ENCODE measurements at regions not wholly inside any gene's neighbourhood (a gene's known extent, or its start where the extent isn't known, plus 50 kb on each side); places are given as distances from the start of the nearest gene placed in this dataset.

DNA sequence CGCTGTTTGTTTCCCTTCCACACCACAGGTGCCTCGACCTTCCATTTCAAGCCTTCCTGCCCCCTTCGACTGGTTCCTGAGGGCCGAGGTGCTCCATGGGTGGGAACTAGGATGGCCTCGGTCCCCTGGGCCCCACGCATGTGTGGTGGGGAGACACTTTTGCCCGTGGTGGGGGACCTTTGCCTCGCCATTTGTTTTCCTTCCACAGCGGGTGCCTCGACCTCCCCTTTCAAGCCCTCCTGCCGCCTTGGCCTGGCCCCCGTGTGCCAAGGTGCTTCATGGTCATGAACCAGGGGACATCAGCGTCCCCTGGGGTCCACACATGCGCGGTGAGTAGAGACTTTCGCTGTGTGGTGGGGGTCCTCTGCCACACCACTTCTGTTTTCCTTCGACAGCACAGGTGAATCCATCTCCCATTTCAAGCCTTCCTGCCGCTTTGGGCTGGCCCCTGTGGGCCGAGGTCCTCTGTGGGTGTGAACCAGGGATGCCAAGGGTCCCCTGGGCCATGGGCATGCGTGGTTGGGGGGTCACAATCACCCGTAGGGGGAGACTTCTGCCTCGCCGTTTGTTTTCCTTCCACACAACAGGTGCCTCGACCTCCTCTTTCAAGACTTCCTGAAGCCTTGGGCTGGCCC is 364.4 kb downstream of the ALG10 start:
- DNase-seq, result no peak

- no peak for DNase-seq
These were observed 365.7 kb downstream of the ALG10 start for GRCh38 chr12:34387711-34388635.

GRCh38 chr12:34388636-34389377 is 366.5 kb downstream of the ALG10 start:
- no peak for DNase-seq

GRCh38 chr12:34389378-34390170 is 367.3 kb downstream of the ALG10 start:
- no peak for DNase-seq

GRCh38 chr12:34390171-34390841 is 368.0 kb downstream of the ALG10 start:
- DNase-seq, result no peak

DNA sequence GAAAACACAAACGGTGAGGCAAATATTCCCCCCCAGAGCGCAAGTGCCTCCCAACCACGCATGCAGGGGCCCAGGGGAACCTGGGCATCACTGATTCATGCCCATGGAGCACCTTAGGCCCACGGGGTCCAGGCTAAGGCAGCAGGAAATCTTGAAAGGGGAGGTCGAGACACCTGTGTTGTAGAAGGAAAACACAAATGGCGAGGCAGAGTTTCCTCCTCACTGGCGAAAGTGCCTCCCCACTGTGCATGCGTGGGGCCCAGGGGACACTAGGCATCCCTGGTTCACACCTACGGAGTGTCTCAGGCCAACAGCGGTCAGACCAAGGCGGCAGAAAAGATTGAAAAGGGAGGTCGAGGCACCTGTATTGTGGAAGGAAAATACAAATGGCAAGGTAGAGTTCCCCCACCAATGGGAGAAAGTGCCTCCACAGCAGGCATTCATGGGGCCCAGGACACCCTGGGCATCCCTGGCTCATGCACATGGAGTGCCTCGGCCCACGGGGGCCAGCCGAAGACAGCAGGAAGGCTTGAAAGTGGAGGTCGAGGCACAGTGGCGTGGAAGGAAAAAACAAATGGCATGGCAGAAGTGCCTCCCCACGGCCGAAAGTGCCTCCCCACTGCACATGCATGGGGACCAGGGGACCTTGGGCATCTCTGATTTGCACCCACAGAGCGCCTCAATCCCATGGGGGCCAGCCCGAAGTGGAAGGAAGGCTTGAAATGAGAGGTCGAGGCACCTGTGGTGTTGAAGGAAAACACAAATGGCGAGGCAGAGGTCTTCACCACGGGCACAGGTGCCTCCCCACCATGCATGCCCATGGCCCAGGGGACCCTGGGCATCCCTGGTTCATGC is 368.8 kb downstream of the ALG10 start:
- DNase-seq, result no peak

DNA sequence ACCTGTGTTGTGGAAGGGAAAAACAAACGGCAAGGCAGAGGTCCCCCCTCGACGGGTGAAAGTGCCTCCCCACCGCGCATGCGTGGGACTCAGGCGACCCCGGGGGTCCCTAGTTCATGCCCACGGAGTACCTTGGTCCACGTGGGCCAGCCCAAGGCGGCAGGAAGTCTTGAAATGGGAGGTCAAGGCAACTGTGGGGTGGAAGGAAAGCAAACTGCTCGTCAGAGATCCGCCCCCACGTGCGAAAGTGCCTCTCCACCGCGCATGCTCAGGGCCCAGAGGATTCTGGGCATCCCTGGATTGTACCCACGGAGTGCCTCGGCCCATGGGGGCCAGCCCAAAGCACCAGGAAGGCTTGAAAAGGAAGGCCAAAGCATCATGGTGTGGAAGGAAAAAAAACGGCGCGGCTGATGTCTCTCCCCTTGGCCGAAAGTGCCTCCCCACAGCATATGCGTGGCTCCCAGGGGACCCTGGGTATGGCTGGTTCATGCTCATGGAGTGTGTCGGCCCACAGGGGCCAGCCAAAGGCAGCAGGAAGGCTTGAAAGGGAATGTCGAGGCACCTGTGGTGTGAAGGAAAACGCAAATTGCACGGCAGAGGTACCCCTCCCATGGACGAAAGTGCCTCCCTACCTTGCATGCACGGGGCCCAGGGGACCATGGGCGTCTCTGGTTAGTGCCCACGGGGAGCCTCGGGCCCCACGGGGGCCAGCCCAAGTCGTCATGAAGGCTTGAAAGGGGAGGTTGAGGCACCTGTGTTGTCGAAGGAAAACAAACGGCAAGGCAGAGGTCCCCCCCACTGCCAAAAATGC is 369.7 kb downstream of the ALG10 start:
- DNase-seq, result no peak

DNA sequence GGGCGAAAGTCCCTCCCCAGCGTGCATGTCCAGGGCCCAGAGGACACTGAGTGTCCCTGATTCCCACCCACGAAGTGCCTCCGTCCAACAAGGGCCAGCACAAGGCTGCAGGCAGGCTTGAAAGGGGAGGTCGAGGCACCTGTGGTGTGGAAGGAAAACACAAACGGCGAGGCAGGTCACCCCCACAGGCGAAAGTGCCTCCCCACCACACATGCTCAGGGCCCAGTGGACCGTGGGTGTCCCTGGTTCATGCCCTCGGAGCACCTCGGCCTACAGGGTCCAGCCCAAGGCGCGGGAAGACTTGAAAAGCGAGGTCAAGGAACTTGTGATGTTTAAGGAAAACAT is 370.4 kb downstream of the ALG10 start:
- DNase-seq, result no peak

- no peak for DNase-seq
These were observed 371.0 kb downstream of the ALG10 start for GRCh38 chr12:34393086-34393820.

DNA sequence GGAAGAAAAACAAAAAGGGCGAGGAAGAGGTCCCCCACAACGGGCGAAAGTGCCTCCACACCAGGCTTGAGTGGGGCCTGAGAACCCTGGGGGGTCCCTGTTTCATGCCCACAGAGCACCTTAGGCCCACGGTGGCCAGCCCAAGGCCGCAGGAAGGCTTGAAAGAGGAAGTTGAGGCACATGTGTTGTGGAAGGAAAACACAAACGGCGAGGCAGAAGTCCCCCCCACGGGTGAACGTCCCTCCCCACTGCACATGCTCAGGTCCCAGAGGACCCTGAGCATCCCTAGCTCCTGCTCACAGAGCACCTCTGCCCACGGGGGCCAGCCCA is 371.5 kb downstream of the ALG10 start:
- no peak for DNase-seq

DNA sequence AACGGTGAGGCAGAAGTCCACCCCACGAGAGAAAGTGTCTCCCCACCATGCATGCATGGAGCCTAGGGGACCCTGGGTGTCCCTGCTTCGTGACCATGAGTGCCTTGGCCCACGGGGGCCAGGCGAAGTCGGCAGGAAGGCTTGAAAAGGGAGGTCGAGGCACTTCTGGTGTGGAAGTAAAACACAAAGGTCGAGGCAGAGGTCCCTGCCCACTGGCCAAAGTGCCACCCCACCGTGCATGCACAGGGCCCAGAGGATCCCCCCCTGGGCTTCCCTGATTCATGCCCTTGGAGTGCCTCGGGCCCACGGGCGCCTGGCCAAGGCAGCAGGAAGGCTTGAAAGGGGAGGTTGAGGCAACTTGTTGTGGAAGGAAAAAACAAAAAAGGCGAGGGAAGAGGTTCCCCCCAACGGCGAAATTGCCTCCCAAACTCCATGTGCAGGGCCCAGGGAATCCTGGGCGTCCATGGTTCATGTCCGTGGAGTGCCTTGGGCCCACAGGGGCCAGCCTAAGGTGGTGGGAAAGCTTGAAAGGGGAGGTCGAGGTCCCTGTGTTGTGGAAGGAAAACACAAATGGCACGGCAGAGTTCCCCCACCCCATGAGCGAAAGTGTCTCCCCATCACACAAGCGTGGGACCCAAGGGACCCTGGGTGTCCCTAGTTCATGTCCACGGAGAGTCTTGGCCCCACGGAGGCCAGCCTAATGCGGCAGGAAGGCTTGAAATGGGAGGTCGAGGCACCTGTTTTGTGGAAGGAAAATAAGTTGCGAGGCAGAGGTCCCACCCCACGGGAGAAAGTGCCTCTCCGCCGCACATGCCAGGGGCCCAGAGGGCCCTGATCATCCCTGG is 372.1 kb downstream of the ALG10 start:
- DNase-seq, result no peak

- DNase-seq, result no peak
These were observed 373.0 kb downstream of the ALG10 start for GRCh38 chr12:34395056-34396005.

DNA sequence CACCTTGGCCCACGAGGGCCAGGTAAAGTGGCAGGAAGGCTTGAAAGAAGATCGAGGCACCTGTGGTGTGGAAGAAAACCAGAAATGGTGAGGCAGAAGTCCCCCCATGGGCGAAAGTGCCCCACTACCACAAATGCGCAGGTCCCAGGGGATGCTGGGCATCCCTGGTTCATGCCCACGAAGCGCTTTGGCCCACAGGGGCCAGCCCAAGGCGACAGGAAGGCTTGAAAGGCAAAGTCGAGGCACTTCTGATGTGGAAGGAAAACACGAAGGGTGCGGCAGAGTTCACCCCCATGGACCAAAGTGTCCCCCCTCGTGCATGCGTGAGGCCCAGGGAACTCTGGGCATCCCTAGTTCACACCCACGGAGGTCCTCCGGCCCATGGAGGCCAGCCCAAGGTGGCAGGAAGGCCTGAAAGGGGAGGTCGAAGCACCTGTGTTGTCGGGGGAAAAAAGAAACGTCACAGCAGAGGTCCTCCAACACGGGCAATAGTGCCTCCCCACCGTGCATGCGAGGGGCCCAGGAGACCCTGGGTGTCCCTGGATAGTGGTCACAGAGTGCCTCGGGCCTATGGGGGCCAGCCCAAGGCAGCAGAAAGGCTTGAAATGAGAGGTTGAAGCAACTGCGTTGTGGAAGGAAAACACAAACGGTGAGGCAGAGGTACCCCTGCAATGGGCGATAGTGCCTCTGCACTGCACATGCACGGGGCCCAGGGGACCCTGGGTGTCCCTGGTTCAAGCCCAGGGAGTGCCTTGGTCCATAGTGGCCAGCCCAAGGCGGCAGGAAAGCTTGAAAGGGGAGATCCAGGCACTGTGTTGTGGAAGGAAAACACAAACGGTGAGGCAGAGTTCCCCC is 373.9 kb downstream of the ALG10 start:
- DNase-seq, result no peak

DNA sequence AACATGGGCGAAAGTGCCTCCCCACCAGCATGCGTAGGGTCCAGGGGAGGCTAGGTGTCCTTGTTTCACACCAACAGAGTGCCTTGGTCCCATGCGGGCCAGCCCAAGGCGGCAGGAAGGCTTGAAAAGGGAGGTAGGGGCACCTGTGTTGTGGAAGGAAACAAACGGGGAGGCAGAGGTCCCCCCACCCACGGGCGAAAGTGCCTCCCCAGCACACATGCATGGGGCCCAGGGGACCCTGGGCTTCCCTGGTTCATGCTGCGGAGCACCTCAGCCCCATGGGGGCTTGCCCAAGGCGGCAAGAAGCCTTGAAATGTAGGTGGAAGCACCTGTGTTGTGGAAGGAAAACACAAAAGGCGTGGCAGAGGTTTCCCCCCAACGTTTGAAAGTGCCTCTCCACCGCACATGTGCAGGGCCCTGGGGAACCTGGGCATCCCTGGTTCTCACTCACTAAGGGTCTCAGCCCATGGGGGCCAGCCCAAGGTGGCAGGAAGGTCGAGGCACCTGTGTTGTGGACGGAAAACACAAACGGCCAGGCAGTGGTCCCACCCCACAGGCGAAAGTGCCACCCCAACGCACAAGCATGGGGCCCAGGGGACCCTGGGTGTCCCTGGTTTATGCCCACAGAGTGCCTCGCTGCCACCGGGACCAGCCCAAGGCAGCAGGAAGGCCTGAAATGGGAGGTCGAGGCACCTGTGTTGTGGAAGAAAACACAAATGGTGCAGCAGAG is 374.7 kb downstream of the ALG10 start:
- no peak for DNase-seq

DNA sequence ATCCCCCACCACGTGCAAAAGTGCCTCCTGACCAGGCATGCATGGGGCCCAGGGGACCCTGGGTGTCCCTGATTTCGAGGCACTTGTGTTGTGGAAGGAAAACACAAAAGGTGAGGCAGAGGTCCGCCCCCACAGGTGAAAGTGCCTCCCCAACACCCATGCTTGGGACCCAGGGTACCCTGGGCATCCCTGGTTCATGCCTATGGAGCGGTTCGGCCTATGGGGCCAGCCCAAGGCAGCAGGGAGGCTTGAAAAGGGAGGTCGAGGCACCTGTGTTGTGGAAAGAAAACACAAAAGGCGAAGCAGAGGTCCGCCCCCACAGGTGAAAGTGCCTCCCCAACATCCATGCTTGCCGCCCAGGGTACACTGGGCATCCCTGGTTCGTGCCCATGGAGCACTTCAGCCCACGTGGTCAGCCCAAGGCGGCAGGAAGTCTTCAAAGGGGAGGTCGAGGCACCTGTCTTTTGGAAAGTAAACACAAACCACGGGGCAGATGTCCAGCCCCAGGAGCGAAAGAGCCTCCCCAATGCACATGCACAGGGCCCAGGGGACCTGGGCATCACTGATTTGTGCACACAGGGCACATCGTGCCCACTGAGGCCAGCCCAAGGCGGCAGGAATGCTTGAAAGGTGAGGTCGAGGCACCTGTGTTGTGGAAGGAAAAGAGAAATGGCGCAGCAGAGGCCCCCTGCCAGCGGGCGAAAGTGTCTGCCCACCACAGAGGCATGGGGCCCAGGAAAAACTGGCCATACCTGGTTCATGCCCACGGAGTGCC is 375.5 kb downstream of the ALG10 start:
- no peak for DNase-seq
